Osteoblast (primary cell): ENCODE measurements at regions not wholly inside any gene's neighbourhood (a gene's known extent, or its start where the extent isn't known, plus 50 kb on each side); places are given as distances from the start of the nearest gene placed in this dataset.

Experiments used
- DNase-seq: peaks from one replicate; pipeline ENCODE4 v3.0.0; 2011; ENCODE audit warnings: low spot score, mixed read lengths; ENCODE audit not compliant: insufficient read length; ENCODE audit errors: missing footprints
- H2AFZ ChIP-seq: 2 replicates; pipeline ENCODE4 v1.6.0; 2011; ENCODE audit warnings: mild to moderate bottlenecking, low read length
- H3K27ac ChIP-seq: 2 replicates; pipeline ENCODE4 v1.5.1; 2011; ENCODE audit warnings: mild to moderate bottlenecking, low read depth, low read length, moderate library complexity
- H3K27me3 ChIP-seq: 2 replicates; pipeline ENCODE4 v1.6.0; 2012; ENCODE audit warnings: mild to moderate bottlenecking, control low read depth, inconsistent platforms, low read length, moderate library complexity; ENCODE audit not compliant: insufficient read depth
- H3K36me3 ChIP-seq: 2 replicates; pipeline ENCODE4 v1.5.1; 2011; ENCODE audit warnings: mild to moderate bottlenecking, low read length, control low read depth, moderate library complexity; ENCODE audit not compliant: insufficient read depth
- H3K4me1 ChIP-seq: 2 replicates; pipeline ENCODE4 v1.5.1; 2011; ENCODE audit warnings: mild to moderate bottlenecking, low read length, control low read depth, moderate library complexity; ENCODE audit not compliant: insufficient read depth
- H3K4me2 ChIP-seq: 2 replicates; pipeline ENCODE4 v1.6.0; 2011; ENCODE audit warnings: mild to moderate bottlenecking, low read length; ENCODE audit not compliant: insufficient read depth
- H3K4me3 ChIP-seq: fragments of 200-600 bp; sonication (generic); 3 replicates; pipeline ENCODE4 v1.5.1; 2012; ENCODE audit warnings: mild to moderate bottlenecking, low read length, inconsistent platforms; ENCODE audit not compliant: insufficient read depth
- H3K79me2 ChIP-seq: 2 replicates; pipeline ENCODE4 v1.6.0; 2012; ENCODE audit warnings: mild to moderate bottlenecking, low read length, control low read depth, inconsistent platforms; ENCODE audit not compliant: insufficient read depth
- H3K9me3 ChIP-seq: 2 replicates; pipeline ENCODE4 v1.5.1; 2011; ENCODE audit warnings: low read depth, low read length, control low read depth
- H4K20me1 ChIP-seq: 2 replicates; pipeline ENCODE4 v1.6.0; 2012; ENCODE audit warnings: mild to moderate bottlenecking, low read length, control low read depth; ENCODE audit not compliant: insufficient read depth
- TF ChIP-seq, protein P1 (sequence below): IDR thresholded peaks from 2 replicates; pipeline ENCODE4 v1.5.1; 2011; ENCODE audit warnings: mild to moderate bottlenecking, low read depth, low read length, moderate library complexity; ENCODE audit errors: extremely low read depth

DNA sequence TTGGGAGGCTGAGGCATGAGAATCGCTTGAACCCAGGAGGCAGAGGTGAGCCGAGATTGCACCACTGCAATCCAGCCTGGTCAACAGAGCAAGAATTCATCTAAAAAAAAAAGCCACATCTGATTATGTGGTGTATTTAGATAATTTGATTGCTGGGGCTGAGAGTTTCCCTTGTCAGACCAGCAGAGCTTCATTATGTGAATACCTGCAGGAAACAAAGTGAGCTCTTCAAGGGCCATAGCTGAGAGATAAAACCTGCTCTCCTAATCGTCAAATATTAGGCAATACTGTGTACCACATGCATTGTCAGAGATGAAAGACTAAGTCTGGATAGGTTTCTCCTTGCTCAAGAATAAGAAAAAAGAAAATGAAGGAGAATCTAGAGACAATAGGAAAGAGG is 800.0 kb upstream of the IGFBP7 start:
- H3K36me3 ChIP-seq, result no peaks in the 10 kb centered on the region
- H3K9me3 ChIP-seq, result no peaks in the 10 kb centered on the region
- H3K27me3 ChIP-seq, result no peaks in the 10 kb centered on the region
- DNase-seq, result no peak
- no peak overlapping the region for H3K27ac ChIP-seq
- TF ChIP-seq, protein P1, sequence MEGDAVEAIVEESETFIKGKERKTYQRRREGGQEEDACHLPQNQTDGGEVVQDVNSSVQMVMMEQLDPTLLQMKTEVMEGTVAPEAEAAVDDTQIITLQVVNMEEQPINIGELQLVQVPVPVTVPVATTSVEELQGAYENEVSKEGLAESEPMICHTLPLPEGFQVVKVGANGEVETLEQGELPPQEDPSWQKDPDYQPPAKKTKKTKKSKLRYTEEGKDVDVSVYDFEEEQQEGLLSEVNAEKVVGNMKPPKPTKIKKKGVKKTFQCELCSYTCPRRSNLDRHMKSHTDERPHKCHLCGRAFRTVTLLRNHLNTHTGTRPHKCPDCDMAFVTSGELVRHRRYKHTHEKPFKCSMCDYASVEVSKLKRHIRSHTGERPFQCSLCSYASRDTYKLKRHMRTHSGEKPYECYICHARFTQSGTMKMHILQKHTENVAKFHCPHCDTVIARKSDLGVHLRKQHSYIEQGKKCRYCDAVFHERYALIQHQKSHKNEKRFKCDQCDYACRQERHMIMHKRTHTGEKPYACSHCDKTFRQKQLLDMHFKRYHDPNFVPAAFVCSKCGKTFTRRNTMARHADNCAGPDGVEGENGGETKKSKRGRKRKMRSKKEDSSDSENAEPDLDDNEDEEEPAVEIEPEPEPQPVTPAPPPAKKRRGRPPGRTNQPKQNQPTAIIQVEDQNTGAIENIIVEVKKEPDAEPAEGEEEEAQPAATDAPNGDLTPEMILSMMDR, result no peak
- no peak overlapping the region for H3K4me3 ChIP-seq
- no peaks in the 10 kb centered on the region for H4K20me1 ChIP-seq
- no peaks in the 10 kb centered on the region for H3K4me1 ChIP-seq
- no peaks in the 10 kb centered on the region for H3K79me2 ChIP-seq
- no peak overlapping the region for H2AFZ ChIP-seq
- H3K4me2 ChIP-seq, result no peak overlapping the region

DNA sequence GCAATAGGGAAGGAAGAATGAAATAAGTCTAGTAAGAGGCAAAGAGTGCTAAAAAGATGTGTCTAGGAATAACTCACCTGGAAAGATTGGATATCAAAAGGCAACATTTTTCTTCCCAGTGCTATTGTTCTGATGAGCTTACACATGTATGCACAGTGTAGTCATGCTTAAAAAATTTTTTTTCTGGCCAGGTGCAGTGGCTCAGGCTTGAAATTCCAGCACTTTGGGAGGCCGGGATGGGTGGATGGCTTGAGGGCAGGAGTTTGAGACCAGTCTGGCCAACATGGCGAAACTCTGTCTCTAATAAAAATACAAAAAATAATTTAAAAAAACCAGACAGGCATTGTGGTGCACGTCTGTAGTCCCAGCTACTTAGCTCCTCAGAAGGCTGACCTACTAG is 795.8 kb upstream of the IGFBP7 start:
- DNase-seq, result no peak
- TF ChIP-seq, protein P1, result no peak
- Histone ChIP-seq H3K4me1 (no peaks in the 10 kb centered on the region), H2AFZ (no peak overlapping the region), H3K4me3 (no peak overlapping the region), H3K27ac (no peak overlapping the region), H3K27me3 (no peaks in the 10 kb centered on the region), H3K79me2 (no peaks in the 10 kb centered on the region), H3K4me2 (no peak overlapping the region), H3K36me3 (no peaks in the 10 kb centered on the region), H3K9me3 (no peaks in the 10 kb centered on the region), H4K20me1 (no peaks in the 10 kb centered on the region)

- Histone ChIP-seq H2AFZ (no peak overlapping the region), H3K27ac (no peak overlapping the region), H3K4me3 (no peak overlapping the region), H3K36me3 (no peaks in the 10 kb centered on the region), H3K27me3 (no peaks in the 10 kb centered on the region), H3K9me3 (peaks cover 3% of the 10 kb centered on the region), H3K79me2 (no peaks in the 10 kb centered on the region), H3K4me2 (no peak overlapping the region), H3K4me1 (no peaks in the 10 kb centered on the region), H4K20me1 (no peaks in the 10 kb centered on the region)
- TF ChIP-seq, protein P1, result no peak
- no peak for DNase-seq
Measured at GRCh38 chr4:57877047-57877458, 766.9 kb upstream of the IGFBP7 start.

DNA sequence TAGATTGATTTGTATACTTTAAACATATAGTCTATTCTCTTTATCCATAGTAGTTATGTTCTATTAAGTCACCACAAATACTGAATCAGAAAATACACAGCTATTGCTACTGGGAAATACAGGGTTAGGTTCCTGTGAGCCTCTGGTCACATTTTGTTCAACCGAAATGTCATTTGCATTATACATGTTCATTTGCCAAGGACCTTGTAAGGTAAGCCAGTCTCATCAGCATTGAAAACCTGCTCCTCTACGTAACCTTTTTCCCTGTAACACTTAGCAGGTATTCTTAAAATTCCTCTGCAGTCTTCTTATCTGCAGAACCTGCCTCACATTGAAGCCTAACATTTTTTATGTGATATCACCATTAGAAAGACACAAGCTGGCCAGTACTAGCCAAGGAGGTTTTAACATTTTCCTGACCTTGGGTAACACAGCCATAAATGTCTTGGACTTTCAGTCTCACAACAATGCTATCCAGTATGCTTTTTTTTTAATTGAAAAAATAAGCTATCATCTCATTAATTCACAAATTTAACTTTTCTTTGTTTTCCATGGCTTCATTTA is 765.7 kb upstream of the IGFBP7 start:
- Histone ChIP-seq H3K4me3 (no peak overlapping the region), H3K27ac (no peak overlapping the region), H3K4me2 (no peak overlapping the region), H3K4me1 (no peaks in the 10 kb centered on the region), H3K27me3 (no peaks in the 10 kb centered on the region), H3K9me3 (peaks cover 3% of the 10 kb centered on the region), H3K79me2 (no peaks in the 10 kb centered on the region), H2AFZ (no peak overlapping the region), H4K20me1 (no peaks in the 10 kb centered on the region), H3K36me3 (no peaks in the 10 kb centered on the region)
- TF ChIP-seq, protein P1, result no peak
- no peak for DNase-seq
